ENCODE measurements at regions not wholly inside any gene's neighbourhood (a gene's known extent, or its start where the extent isn't known, plus 50 kb on each side); places are given as distances from the start of the nearest gene placed in this dataset.

- TF ChIP-seq CTCF (conservative IDR thresholded peaks at IDR 0.05 in 1 of 2, IDR thresholded peaks at IDR 0.05 in 1 of 2; ENCODE audit: extremely low read depth in 1 of 2, insufficient read depth in 1 of 2, low read depth in 1 of 2, low read length in 2 of 2) = no peak
- TF ChIP-seq EZH2 (IDR thresholded peaks at IDR 0.05; ENCODE audit: borderline replicate concordance, low read length) = no peak
Observed at GRCh38 chr9:3768712-3769457, 243.1 kb upstream of the RFX3 start.

Measured in mammary epithelial cell (primary cell).